ENCODE measurements at regions not wholly inside any gene's neighbourhood (a gene's known extent, or its start where the extent isn't known, plus 50 kb on each side); places are given as distances from the start of the nearest gene placed in this dataset.

DNA sequence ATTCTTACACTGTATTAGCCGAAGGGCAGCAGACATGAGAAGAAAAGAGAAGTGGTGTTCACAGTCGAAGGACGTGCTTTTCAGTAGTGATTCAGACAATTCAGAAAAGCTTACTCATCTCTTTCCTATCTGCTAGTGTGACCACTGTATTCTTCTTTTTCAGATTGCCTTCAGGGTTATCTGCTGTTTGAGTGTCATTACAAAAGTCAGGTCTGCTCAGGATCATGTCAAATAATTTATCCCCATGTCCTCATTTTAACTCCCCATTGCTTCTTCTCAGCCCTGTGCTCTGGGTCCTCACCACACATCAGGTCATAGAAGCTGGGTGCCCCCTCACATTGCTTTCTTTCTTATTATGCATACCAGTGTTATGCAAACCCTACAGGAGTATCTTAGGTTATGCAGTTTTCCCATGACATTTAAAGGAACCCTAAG is 394.0 kb downstream of the CETN3 start:
- TF ChIP-seq, protein P1, sequence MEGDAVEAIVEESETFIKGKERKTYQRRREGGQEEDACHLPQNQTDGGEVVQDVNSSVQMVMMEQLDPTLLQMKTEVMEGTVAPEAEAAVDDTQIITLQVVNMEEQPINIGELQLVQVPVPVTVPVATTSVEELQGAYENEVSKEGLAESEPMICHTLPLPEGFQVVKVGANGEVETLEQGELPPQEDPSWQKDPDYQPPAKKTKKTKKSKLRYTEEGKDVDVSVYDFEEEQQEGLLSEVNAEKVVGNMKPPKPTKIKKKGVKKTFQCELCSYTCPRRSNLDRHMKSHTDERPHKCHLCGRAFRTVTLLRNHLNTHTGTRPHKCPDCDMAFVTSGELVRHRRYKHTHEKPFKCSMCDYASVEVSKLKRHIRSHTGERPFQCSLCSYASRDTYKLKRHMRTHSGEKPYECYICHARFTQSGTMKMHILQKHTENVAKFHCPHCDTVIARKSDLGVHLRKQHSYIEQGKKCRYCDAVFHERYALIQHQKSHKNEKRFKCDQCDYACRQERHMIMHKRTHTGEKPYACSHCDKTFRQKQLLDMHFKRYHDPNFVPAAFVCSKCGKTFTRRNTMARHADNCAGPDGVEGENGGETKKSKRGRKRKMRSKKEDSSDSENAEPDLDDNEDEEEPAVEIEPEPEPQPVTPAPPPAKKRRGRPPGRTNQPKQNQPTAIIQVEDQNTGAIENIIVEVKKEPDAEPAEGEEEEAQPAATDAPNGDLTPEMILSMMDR (IDR thresholded peaks at IDR 0.05), result no peak
- TF ChIP-seq ZFX (IDR thresholded peaks at IDR 0.05; ENCODE audit: borderline replicate concordance), result no peak
